Sigmoid colon (tissue), 6 donors: ENCODE measurements at regions not wholly inside any gene's neighbourhood (a gene's known extent, or its start where the extent isn't known, plus 50 kb on each side); places are given as distances from the start of the nearest gene placed in this dataset.

Experiments
- DNase-seq: peaks from one replicate; pipeline ENCODE4 v3.0.0-alpha.2; 2019
- H3K27ac ChIP-seq, 4 donors: fragments of 200-600 bp; sonication (generic); one replicate each; pipeline ENCODE4 v1.5.1; 2016 to 2019; ENCODE audit warnings: mild to moderate bottlenecking in 1 of 4
- H3K27me3 ChIP-seq, 3 donors: fragments of 200-600 bp; sonication (generic); one replicate each; pipeline ENCODE4 v1.5.1; 2019; ENCODE audit warnings: mild to moderate bottlenecking in 1 of 3
- H3K36me3 ChIP-seq, 4 donors: fragments of 200-600 bp; sonication (generic); one replicate each; pipeline ENCODE4 v1.5.1; 2016 to 2019
- H3K4me1 ChIP-seq, 4 donors: fragments of 200-600 bp; sonication (generic); one replicate each; pipeline ENCODE4 v1.5.1; 2017 to 2019
- H3K4me3 ChIP-seq, 4 donors: fragments of 200-600 bp; sonication (generic); one replicate each; pipeline ENCODE4 v1.5.1; 2017 to 2019; ENCODE audit warnings: mild to moderate bottlenecking in 2 of 4, moderate library complexity in 1 of 4
- H3K9me3 ChIP-seq, 4 donors: fragments of 200-600 bp in 3 of 4; sonication (generic) in 3 of 4; one replicate each; pipeline versions ENCODE4 v1.5.1 to v1.6.1; 2013 to 2019
- EP300 ChIP-seq, 4 donors: sonication (generic); formaldehyde crosslinking; IDR thresholded peaks; one replicate each; pipeline ENCODE4 v1.6.1; 2017; ENCODE audit warnings: antibody characterized with exemption in 4 of 4
- POLR2A ChIP-seq, 2 donors: fragments of 450-650 bp; IDR thresholded peaks; one replicate each; pipeline ENCODE4 v1.6.1; 2016; ENCODE audit warnings: antibody characterized with exemption in 2 of 2, mild to moderate bottlenecking in 2 of 2, moderate library complexity in 2 of 2
- POLR2AphosphoS5 ChIP-seq, 4 donors: sonication (generic); formaldehyde crosslinking; IDR thresholded peaks; one replicate each; pipeline ENCODE4 v1.6.1; 2017; ENCODE audit warnings: antibody characterized with exemption in 4 of 4
- WGBS, 2 donors: extraction: QIAGEN DNeasy Blood & Tissue Kit; methylation state at CpG; one replicate each; pipeline ENCODE4 v1.1.7; 2013; 5-methylcytosine and 5-hydroxymethylcytosine counted together
- intact Hi-C: fragments of 100-400 bp; cut with DNase I; formaldehyde crosslinking; loops from one replicate; pipeline ENCODE4 v1.15.1; 2023
- TF ChIP-seq, protein P1 (sequence below), 4 experiments: fragments of 450-650 bp in 3 of 4; fragments of 200-600 bp in 1 of 4; IDR thresholded peaks; one replicate each; pipeline ENCODE4 v1.5.1; 2016 to 2019; ENCODE audit warnings: antibody characterized with exemption in 4 of 4, mild to moderate bottlenecking in 3 of 4, moderate library complexity in 2 of 4
- donor health status: healthy with polysubstance abuse.
- donor health status: healthy.

DNA sequence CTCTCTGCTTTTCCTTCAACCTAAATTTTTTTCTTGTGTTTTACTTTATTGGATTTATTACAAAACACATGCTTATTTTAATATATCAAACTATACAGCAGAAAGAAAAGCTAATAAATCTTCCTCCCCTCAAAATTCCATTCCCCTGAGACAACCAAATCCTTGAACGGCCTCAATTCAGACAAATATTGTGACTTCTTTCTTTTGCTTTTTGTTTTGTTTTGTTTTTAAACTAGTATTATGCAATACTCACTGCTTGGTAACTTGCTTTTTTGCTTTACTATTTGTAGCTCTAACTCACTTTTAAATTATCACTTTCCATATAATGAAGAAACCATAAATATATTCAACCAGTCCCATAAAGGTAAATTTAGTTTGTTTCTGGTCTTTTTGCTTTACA lies 59.4 kb upstream of the CDK1 start:
- no peak for DNase-seq
- intact Hi-C loops, result no loop called here
- Histone ChIP-seq H3K27me3 (no peaks in the 10 kb centered on the region), H3K4me1 (no peaks in the 10 kb centered on the region), H3K36me3 (no peaks in the 10 kb centered on the region), H3K4me3 (no peak overlapping the region), H3K9me3 (no peaks in the 10 kb centered on the region), H3K27ac (no peak overlapping the region)
- WGBS, 2 donors, result 66 to 69% methylated on average over 1 of the region's 1 CpG
- TF ChIP-seq POLR2A (IDR thresholded peaks at IDR 0.05) (no peak), EP300 (IDR thresholded peaks at IDR 0.05) (no peak), POLR2AphosphoS5 (IDR thresholded peaks at IDR 0.05) (no peak)
- TF ChIP-seq, protein P1, sequence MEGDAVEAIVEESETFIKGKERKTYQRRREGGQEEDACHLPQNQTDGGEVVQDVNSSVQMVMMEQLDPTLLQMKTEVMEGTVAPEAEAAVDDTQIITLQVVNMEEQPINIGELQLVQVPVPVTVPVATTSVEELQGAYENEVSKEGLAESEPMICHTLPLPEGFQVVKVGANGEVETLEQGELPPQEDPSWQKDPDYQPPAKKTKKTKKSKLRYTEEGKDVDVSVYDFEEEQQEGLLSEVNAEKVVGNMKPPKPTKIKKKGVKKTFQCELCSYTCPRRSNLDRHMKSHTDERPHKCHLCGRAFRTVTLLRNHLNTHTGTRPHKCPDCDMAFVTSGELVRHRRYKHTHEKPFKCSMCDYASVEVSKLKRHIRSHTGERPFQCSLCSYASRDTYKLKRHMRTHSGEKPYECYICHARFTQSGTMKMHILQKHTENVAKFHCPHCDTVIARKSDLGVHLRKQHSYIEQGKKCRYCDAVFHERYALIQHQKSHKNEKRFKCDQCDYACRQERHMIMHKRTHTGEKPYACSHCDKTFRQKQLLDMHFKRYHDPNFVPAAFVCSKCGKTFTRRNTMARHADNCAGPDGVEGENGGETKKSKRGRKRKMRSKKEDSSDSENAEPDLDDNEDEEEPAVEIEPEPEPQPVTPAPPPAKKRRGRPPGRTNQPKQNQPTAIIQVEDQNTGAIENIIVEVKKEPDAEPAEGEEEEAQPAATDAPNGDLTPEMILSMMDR (IDR thresholded peaks at IDR 0.05), result no peak

DNA sequence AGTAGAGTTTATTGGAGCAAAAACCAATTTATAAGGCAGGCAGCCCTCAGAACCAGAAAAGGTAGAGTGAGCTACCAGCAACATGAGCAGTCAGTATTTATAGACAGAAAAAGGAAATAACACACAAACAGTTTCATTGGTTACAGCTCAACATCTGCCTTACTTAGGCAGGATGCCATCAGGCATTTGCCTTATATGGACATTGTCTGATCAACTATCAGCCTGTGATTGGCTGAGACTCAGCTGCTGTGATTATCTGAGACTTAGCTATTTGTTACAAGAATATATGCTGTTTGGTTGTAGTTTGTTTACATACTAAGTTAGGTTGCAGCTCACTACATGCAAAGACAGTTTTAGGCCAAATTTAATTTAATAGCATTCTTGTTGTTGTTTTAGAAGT lies 60.4 kb upstream of the CDK1 start:
- no peak for TF ChIP-seq POLR2A (IDR thresholded peaks at IDR 0.05)
- TF ChIP-seq, protein P1 (IDR thresholded peaks at IDR 0.05), result no peak
- no peak for TF ChIP-seq EP300 (IDR thresholded peaks at IDR 0.05)
- TF ChIP-seq POLR2AphosphoS5 (IDR thresholded peaks at IDR 0.05), result no peak
- intact Hi-C loops, result no loop called here
- no peaks in the 10 kb centered on the region for H3K36me3 ChIP-seq
- no peaks in the 10 kb centered on the region for H3K9me3 ChIP-seq
- no peaks in the 10 kb centered on the region for H3K4me1 ChIP-seq
- H3K4me3 ChIP-seq, result no peak overlapping the region
- H3K27me3 ChIP-seq, result no peaks in the 10 kb centered on the region
- H3K27ac ChIP-seq, result no peak overlapping the region
- no peak for DNase-seq

DNA sequence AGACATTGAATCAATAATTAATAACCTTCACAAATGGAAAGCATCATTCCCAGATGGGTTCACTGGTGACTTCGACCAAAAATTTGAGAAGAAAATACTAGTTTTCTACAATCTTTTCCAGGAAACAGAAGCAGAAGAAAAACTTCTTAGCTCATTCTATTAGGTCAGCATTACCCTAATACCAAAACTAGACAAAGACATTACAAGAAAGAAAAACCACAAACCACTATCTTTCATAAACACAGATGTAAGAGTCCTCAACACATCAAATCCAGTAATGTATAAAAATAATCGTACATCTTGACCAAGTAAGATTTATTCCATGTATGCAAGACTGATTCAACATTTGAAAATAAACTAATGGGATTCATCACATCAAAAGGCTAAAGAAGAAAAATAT lies 64.0 kb upstream of the CDK1 start:
- TF ChIP-seq POLR2AphosphoS5 (IDR thresholded peaks at IDR 0.05), result no peak
- no peak for TF ChIP-seq POLR2A (IDR thresholded peaks at IDR 0.05)
- TF ChIP-seq, protein P1 (IDR thresholded peaks at IDR 0.05), result no peak
- no peak for TF ChIP-seq EP300 (IDR thresholded peaks at IDR 0.05)
- 57 to 77% methylated on average over 2 of the region's 2 CpGs for WGBS, 2 donors
- no peak for DNase-seq
- Histone ChIP-seq H3K27ac (no peak overlapping the region), H3K4me3 (no peak overlapping the region), H3K27me3 (no peaks in the 10 kb centered on the region), H3K9me3 (no peaks in the 10 kb centered on the region), H3K4me1 (no peaks in the 10 kb centered on the region), H3K36me3 (no peaks in the 10 kb centered on the region)
- intact Hi-C loops, result no loop called here

DNA sequence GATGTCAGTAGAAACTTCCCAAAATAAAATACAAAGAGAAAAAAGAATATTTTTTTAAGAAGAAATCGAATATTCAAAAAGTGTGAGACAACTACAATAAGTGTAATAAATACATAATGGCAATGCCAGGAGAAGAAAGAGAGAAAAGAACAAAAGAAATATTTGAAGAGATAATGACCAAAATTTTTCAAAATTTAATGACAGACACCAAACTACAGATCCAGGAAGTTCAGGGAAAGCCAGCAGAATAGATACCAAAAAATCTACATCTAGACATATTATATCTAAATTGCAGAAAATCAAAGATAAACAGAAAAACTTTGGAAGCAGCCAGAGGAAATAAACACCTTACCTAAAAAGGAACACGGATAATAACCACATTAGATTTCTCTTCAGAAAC lies 66.8 kb upstream of the CDK1 start:
- no peaks in the 10 kb centered on the region for H3K4me1 ChIP-seq
- H3K4me3 ChIP-seq, result no peak overlapping the region
- no peaks in the 10 kb centered on the region for H3K36me3 ChIP-seq
- WGBS, 2 donors, result 93% methylated on average over 2 of the region's 2 CpGs
- intact Hi-C loops, result no loop called here
- TF ChIP-seq, protein P1 (IDR thresholded peaks at IDR 0.05), result no peak
- TF ChIP-seq EP300 (IDR thresholded peaks at IDR 0.05) (no peak), POLR2A (IDR thresholded peaks at IDR 0.05) (no peak), POLR2AphosphoS5 (IDR thresholded peaks at IDR 0.05) (no peak)
- no peaks in the 10 kb centered on the region for H3K9me3 ChIP-seq
- DNase-seq, result no peak
- H3K27me3 ChIP-seq, result no peaks in the 10 kb centered on the region
- no peak overlapping the region for H3K27ac ChIP-seq

DNA sequence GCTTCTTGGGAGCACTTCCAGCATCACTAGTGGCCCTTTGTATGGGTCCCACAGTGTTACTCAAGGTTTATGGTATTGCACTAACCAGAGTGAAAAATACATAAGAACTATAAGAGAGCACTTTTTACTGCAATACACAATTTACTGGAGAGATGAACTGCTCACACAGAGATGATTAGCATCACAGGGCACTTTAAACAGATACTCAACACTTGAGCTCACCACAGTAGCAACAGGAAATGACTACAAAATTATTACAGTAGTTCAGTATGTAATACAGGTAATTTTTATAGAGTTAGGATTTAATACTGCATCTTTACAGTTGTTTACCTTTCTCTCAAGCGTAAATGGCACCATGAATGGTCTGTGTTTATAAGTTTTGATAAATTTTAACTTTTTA lies 68.2 kb upstream of the CDK1 start:
- intact Hi-C loops, result no loop called here
- no peaks in the 10 kb centered on the region for H3K36me3 ChIP-seq
- no peaks in the 10 kb centered on the region for H3K4me1 ChIP-seq
- H3K27me3 ChIP-seq, result no peaks in the 10 kb centered on the region
- H3K4me3 ChIP-seq, result no peak overlapping the region
- WGBS, 2 donors, result 65 to 93% methylated on average over 1 of the region's 1 CpG
- DNase-seq, result no peak
- H3K9me3 ChIP-seq, result no peaks in the 10 kb centered on the region
- H3K27ac ChIP-seq, result no peak overlapping the region
- TF ChIP-seq, protein P1 (IDR thresholded peaks at IDR 0.05), result no peak
- TF ChIP-seq POLR2AphosphoS5 (IDR thresholded peaks at IDR 0.05) (no peak), EP300 (IDR thresholded peaks at IDR 0.05) (no peak), POLR2A (IDR thresholded peaks at IDR 0.05) (no peak)
